ENCODE measurements at regions not wholly inside any gene's neighbourhood (a gene's known extent, or its start where the extent isn't known, plus 50 kb on each side); places are given as distances from the start of the nearest gene placed in this dataset.

DNA sequence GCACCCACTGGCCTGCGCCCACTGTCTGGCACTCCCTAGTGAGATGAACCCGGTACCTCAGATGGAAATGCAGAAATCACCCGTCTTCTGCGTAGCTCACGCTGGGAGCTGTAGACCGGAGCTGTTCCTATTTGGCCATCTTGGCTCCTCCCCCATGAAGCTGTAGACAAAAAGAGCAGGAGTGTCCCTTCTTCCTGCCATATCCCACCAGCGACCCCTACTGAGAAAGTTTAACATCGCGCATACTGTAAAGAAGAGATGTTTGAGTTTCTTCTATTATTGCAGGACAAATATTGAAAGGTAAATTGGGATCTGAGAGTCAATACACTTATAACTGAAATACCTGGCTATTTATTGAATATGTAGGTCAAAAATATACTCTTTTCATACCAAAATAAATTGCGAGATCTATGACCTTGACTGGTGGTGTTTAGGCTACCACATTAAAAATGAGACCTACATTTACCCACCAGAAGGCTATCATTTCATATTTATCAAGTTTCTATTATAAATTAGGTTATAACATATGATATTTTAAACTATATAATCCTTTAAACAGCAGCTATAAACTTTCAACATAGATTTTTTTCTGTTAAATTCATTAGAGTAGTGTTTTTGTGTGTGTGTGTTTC lies 586.3 kb downstream of the HTR1B start:
- TF ChIP-seq POLR2A (IDR thresholded peaks at IDR 0.05): no peak
- TF ChIP-seq, protein P1, sequence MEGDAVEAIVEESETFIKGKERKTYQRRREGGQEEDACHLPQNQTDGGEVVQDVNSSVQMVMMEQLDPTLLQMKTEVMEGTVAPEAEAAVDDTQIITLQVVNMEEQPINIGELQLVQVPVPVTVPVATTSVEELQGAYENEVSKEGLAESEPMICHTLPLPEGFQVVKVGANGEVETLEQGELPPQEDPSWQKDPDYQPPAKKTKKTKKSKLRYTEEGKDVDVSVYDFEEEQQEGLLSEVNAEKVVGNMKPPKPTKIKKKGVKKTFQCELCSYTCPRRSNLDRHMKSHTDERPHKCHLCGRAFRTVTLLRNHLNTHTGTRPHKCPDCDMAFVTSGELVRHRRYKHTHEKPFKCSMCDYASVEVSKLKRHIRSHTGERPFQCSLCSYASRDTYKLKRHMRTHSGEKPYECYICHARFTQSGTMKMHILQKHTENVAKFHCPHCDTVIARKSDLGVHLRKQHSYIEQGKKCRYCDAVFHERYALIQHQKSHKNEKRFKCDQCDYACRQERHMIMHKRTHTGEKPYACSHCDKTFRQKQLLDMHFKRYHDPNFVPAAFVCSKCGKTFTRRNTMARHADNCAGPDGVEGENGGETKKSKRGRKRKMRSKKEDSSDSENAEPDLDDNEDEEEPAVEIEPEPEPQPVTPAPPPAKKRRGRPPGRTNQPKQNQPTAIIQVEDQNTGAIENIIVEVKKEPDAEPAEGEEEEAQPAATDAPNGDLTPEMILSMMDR (IDR thresholded peaks at IDR 0.05): peak in 4 of 6 experiments; percentile 28 to 75 (median 66)

Measured in Peyer's patch (tissue), 4 donors.